ENCODE measurements at regions not wholly inside any gene's neighbourhood (a gene's known extent, or its start where the extent isn't known, plus 50 kb on each side); places are given as distances from the start of the nearest gene placed in this dataset.
"Not testable (repeated sequence)": the region's sequence is repeated elsewhere in the genome, so short reads cannot be mapped to it uniquely, and the experiment has no call there.

DNA sequence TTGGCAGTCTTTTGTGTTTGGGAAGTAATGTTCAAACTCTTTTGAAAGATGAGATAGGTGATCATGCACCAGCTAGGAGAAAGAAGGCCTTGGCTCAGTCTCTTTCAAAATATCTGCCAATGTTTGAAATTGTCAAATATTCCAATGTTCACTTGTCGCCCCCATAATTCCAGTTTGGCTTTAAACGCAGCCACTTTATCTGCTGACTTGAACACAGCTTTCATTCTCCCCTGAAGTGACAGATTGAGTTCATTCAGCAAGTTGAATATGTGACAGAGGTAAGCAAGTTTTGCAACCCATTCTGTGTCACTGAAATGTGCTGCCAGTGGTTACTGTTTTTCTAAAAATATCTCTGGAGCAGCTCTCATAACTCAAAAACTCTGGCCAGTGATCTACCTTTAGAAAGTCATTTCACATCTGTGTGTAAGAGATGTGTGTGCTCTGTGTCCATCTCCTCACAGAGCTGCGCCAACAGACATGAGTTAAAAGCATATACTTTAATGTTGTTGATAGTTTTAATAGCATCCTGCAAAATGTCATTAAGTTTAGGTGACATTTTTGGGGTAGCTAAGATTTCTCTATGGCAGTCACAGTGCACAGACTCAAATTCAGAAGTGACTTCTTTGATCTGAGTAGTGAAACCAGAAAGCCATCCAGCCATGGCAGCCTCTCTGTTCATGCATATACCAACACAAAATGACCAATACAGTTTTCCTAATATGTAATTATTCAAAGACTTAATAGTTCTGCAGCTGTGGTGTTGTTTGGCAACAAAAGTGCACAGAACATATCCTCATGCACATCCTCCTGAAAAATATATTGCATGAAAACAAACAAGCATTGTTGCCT lies 614.3 kb upstream of the MIS18BP1 start:
- DNase-seq (ENCODE audit: low read depth): no peak

- no peak for DNase-seq (ENCODE audit: low read depth)
Measured at GRCh38 chr14:45838597-45838996, 585.6 kb upstream of the MIS18BP1 start.

DNA sequence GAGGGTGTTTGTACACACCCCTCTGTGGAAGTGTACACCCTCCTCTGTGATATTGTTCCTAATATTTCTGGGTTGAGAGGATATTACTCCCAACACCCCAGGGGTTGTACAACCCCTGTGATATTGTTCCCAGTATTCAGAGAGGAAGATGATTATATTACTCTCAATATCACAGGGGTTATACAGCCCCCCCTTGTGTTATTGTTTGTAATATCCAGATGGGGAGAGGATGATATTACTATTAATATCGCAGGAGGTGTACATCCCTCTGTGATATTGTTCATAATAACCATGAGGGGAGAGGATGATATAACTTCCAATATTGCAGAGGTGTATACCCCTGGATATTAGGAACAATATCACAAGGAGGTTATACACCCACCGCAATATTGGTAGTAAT lies 566.1 kb upstream of the MIS18BP1 start:
- DNase-seq (ENCODE audit: low read depth): no peak

- no peak for DNase-seq (ENCODE audit: low read depth)
Measured at GRCh38 chr14:45811155-45811554, 558.2 kb upstream of the MIS18BP1 start.

GRCh38 chr14:45810152-45810872 lies 557.3 kb upstream of the MIS18BP1 start:
- no peak for DNase-seq (ENCODE audit: low read depth)

GRCh38 chr14:45807178-45807899 lies 554.3 kb upstream of the MIS18BP1 start:
- no peak for DNase-seq (ENCODE audit: low read depth)

GRCh38 chr14:45799511-45799910 lies 546.5 kb upstream of the MIS18BP1 start:
- no peak for DNase-seq (ENCODE audit: low read depth)

GRCh38 chr14:45798659-45799058 lies 545.7 kb upstream of the MIS18BP1 start:
- no peak for DNase-seq (ENCODE audit: low read depth)

GRCh38 chr14:45796006-45796405 lies 543.0 kb upstream of the MIS18BP1 start:
- DNase-seq (ENCODE audit: low read depth): not testable (repeated sequence)

- DNase-seq (ENCODE audit: low read depth): no peak
Measured at GRCh38 chr14:45793081-45793480, 540.1 kb upstream of the MIS18BP1 start.

GRCh38 chr14:45790293-45790692 lies 537.3 kb upstream of the MIS18BP1 start:
- DNase-seq (ENCODE audit: low read depth): no peak

- DNase-seq (ENCODE audit: low read depth): no peak
Measured at GRCh38 chr14:45787167-45787566, 534.2 kb upstream of the MIS18BP1 start.

- DNase-seq (ENCODE audit: low read depth): no peak
Measured at GRCh38 chr14:45786266-45786665, 533.3 kb upstream of the MIS18BP1 start.

GRCh38 chr14:45785240-45785639 lies 532.2 kb upstream of the MIS18BP1 start:
- DNase-seq (ENCODE audit: low read depth): no peak

DNA sequence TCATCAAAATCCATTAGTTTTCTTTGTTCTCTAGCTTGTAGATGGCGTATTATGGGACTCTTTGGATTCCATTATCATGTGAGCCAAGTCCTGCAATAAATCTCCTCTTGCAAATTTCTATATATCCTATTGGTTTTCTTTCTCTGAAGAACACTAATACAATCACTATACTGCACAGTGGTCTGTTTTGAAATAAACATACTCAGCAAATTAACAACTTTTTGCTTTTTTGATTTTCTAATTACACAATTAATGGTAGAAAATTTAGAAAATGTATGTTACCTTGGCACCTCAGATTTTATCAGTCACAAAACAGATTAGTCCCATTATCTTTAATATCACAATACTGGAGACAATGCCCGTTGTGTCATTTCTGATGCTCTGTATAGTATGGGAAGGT lies 513.2 kb upstream of the MIS18BP1 start:
- no peak for DNase-seq (ENCODE audit: low read depth)

DNA sequence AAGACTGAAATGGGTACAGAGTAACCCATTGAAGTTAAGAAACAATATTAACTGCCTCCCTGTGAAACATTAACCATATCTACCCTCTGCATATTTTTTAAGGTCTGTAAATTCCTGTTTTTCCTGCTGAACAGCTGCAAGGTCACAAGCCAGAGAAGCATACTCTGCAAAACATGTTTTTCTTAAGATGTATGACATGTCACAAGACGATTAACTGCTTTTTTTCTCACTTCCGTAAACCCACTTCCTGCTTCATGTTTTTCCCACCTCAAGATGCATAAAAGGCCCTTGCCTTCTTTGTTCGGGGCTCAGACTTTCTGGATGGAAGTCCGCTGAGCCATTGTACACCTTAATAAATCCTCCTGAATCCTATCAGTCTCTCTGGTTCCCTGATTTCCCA lies 504.7 kb upstream of the MIS18BP1 start:
- no peak for DNase-seq (ENCODE audit: low read depth)

- DNase-seq (ENCODE audit: low read depth): not testable (repeated sequence)
Measured at GRCh38 chr14:45756412-45756811, 503.4 kb upstream of the MIS18BP1 start.

- no peak for DNase-seq (ENCODE audit: low read depth)
Measured at GRCh38 chr14:45743884-45744283, 490.9 kb upstream of the MIS18BP1 start.

DNA sequence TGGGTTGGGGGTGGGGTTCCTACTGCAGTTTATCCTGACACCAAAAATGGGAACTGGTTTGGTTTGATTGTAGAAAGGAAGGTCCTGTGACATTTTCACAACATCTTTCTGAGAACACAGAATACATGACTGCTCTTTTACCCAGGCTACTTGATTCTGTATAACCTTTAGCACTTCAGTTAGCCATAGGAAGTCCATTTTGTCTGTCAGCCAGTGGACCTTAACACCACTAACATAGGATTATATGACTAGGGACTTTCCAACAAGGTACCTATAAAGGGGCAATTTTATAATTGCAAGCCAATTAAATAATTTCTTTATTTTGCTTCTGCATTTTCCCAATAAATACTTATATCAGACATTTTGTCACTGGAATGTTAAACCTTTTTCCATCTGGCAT lies 489.2 kb upstream of the MIS18BP1 start:
- DNase-seq (ENCODE audit: low read depth): no peak

DNA sequence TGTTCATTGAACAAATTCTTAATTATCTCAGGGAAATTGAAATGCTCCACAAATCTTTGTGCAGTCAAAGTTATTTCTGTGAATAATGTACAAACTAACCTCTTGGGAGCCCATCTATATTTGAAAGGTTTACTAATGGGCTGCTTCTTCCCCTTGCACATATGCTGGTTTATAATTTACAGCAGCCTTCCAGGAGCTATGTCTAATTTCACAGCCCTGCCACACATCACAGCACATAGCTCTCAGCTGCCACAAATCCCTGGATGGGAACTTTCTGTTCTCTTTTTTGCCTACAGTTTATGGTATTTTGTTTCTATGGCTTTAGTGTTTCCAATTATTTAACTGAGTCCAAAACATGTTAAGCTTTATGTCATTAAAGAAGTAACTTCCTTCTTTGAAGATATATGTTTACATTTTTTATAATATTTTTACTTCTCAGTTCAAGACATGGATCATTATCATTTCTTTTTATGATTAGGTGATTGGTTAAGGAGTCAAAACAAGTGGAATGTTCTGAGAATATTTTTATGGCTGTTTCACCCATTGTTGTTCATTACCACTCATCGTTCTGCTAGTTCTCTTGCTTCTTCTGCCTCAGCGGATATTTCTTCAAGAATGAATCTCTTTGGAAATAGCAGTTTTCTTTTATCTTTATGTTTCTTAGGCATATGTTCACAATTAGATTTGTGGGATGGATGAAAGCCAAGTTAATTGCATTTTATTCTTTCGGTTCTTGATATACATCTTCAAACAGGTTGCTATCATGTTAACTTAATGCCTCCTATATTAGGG lies 475.6 kb upstream of the MIS18BP1 start:
- DNase-seq (ENCODE audit: low read depth): no peak

- no peak for DNase-seq (ENCODE audit: low read depth)
Measured at GRCh38 chr14:45727133-45727532, 474.1 kb upstream of the MIS18BP1 start.

DNA sequence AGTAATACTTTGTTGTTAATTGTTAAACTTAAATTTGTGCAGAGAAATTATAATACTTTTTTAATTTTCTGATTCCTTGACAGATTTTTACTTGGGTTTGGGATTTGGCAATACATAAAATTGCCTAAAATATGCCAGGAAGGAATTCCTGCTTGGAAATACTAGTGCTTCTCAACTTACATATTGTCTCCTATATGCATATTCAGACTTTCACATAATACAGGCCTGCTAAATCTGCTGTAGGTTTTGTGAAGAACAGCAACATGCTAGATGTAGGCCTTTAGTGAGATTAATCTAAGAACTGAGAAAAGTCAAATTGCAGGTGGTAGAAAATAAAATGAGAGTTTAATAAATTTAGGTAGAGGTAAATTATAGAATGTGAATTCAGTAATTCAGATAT lies 468.5 kb upstream of the MIS18BP1 start:
- DNase-seq (ENCODE audit: low read depth): no peak
